ENCODE measurements at regions not wholly inside any gene's neighbourhood (a gene's known extent, or its start where the extent isn't known, plus 50 kb on each side); places are given as distances from the start of the nearest gene placed in this dataset.

GRCh38 chr6:82767447-82767846 lies 298.2 kb downstream of the UBE3D start:
- FAIRE-seq (no peak), DNase-seq (ENCODE audit: low read depth, low spot score) (no peak)
- H4K20me1 ChIP-seq (ENCODE audit: control insufficient read depth, extremely low read depth, insufficient read depth, low read length) = no peaks in the 10 kb centered on the region
- dilution Hi-C loops (cut with MboI; ENCODE audit: extremely low pct_ligation_motif_present, low sequenced_read_pairs) = no loop called here
- H2AFZ ChIP-seq (ENCODE audit: control insufficient read depth, low read length) = no peak overlapping the region
- no peak overlapping the region for H3K27ac ChIP-seq (ENCODE audit: control insufficient read depth, insufficient read depth, low read length)
- H3K9me1 ChIP-seq (ENCODE audit: control insufficient read depth, extremely low read depth, insufficient read depth, low read length) = no peaks in the 10 kb centered on the region
- H3K36me3 ChIP-seq (ENCODE audit: control insufficient read depth in 2 of 2, extremely low read depth in 1 of 2, insufficient read depth in 2 of 2, low read length in 2 of 2) = no peaks in the 10 kb centered on the region
- H3K79me2 ChIP-seq (ENCODE audit: control insufficient read depth, insufficient read depth, low read length) = no peaks in the 10 kb centered on the region
- TF ChIP-seq, protein P1, sequence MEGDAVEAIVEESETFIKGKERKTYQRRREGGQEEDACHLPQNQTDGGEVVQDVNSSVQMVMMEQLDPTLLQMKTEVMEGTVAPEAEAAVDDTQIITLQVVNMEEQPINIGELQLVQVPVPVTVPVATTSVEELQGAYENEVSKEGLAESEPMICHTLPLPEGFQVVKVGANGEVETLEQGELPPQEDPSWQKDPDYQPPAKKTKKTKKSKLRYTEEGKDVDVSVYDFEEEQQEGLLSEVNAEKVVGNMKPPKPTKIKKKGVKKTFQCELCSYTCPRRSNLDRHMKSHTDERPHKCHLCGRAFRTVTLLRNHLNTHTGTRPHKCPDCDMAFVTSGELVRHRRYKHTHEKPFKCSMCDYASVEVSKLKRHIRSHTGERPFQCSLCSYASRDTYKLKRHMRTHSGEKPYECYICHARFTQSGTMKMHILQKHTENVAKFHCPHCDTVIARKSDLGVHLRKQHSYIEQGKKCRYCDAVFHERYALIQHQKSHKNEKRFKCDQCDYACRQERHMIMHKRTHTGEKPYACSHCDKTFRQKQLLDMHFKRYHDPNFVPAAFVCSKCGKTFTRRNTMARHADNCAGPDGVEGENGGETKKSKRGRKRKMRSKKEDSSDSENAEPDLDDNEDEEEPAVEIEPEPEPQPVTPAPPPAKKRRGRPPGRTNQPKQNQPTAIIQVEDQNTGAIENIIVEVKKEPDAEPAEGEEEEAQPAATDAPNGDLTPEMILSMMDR (optimal IDR thresholded peaks at IDR 0.05 in 1 of 3, IDR thresholded peaks at IDR 0.05 in 1 of 3, conservative IDR thresholded peaks at IDR 0.05 in 1 of 3; ENCODE audit: extremely low read depth in 1 of 3, insufficient read depth in 2 of 3, low read length in 3 of 3) = no peak
- no peak for TF ChIP-seq EZH2 (IDR thresholded peaks at IDR 0.05; ENCODE audit: low read length)
- H3K4me2 ChIP-seq (ENCODE audit: control insufficient read depth, extremely low read depth, insufficient read depth, low read depth, low read length) = no peak overlapping the region
- no peaks in the 10 kb centered on the region for H3K9me3 ChIP-seq (ENCODE audit: control insufficient read depth, low read depth, low read length)
- no peak overlapping the region for H3K4me3 ChIP-seq (ENCODE audit: control insufficient read depth in 2 of 3, extremely low read depth in 1 of 3, insufficient read depth in 2 of 3, low read depth in 1 of 3, low read length in 3 of 3)
- H3K4me1 ChIP-seq (ENCODE audit: control insufficient read depth, extremely low read depth, insufficient read depth, low read length) = no peaks in the 10 kb centered on the region
- H3K9ac ChIP-seq (ENCODE audit: control insufficient read depth, extremely low read depth, insufficient read depth, low read length) = no peak overlapping the region
- H3K27me3 ChIP-seq (ENCODE audit: control insufficient read depth, extremely low read depth, insufficient read depth, low read length) = no peaks in the 10 kb centered on the region

- Histone ChIP-seq H3K36me3 (ENCODE audit: control insufficient read depth in 2 of 2, extremely low read depth in 1 of 2, insufficient read depth in 2 of 2, low read length in 2 of 2) (no peaks in the 10 kb centered on the region), H3K27me3 (ENCODE audit: control insufficient read depth, extremely low read depth, insufficient read depth, low read length) (no peaks in the 10 kb centered on the region), H4K20me1 (ENCODE audit: control insufficient read depth, extremely low read depth, insufficient read depth, low read length) (no peaks in the 10 kb centered on the region), H3K27ac (ENCODE audit: control insufficient read depth, insufficient read depth, low read length) (no peak overlapping the region), H3K4me1 (ENCODE audit: control insufficient read depth, extremely low read depth, insufficient read depth, low read length) (no peaks in the 10 kb centered on the region), H3K4me3 (ENCODE audit: control insufficient read depth in 2 of 3, extremely low read depth in 1 of 3, insufficient read depth in 2 of 3, low read depth in 1 of 3, low read length in 3 of 3) (no peak overlapping the region), H3K9ac (ENCODE audit: control insufficient read depth, extremely low read depth, insufficient read depth, low read length) (no peak overlapping the region), H2AFZ (ENCODE audit: control insufficient read depth, low read length) (no peak overlapping the region), H3K9me1 (ENCODE audit: control insufficient read depth, extremely low read depth, insufficient read depth, low read length) (no peaks in the 10 kb centered on the region), H3K9me3 (ENCODE audit: control insufficient read depth, low read depth, low read length) (no peaks in the 10 kb centered on the region), H3K4me2 (ENCODE audit: control insufficient read depth, extremely low read depth, insufficient read depth, low read depth, low read length) (no peak overlapping the region), H3K79me2 (ENCODE audit: control insufficient read depth, insufficient read depth, low read length) (no peaks in the 10 kb centered on the region)
- TF ChIP-seq, protein P1 (optimal IDR thresholded peaks at IDR 0.05 in 1 of 3, IDR thresholded peaks at IDR 0.05 in 1 of 3, conservative IDR thresholded peaks at IDR 0.05 in 1 of 3; ENCODE audit: extremely low read depth in 1 of 3, insufficient read depth in 2 of 3, low read length in 3 of 3) = no peak
- TF ChIP-seq EZH2 (IDR thresholded peaks at IDR 0.05; ENCODE audit: low read length) = no peak
- no peak for FAIRE-seq
- no peak for DNase-seq (ENCODE audit: low read depth, low spot score)
- dilution Hi-C loops (cut with MboI; ENCODE audit: extremely low pct_ligation_motif_present, low sequenced_read_pairs) = no loop called here
Observed at GRCh38 chr6:82772851-82773717, 292.6 kb downstream of the UBE3D start.

Measured in keratinocyte (primary cell).